ENCODE measurements at regions not wholly inside any gene's neighbourhood (a gene's known extent, or its start where the extent isn't known, plus 50 kb on each side); places are given as distances from the start of the nearest gene placed in this dataset.

- DNase-seq, result no peak
Measured at GRCh38 chr3:144312702-144313101, 341.1 kb downstream of the DIPK2A start.

- no peak for DNase-seq
Measured at GRCh38 chr3:144314946-144315345, 343.3 kb downstream of the DIPK2A start.

GRCh38 chr3:144317961-144318360 is 346.3 kb downstream of the DIPK2A start:
- DNase-seq, result no peak

GRCh38 chr3:144324076-144324475 is 352.5 kb downstream of the DIPK2A start:
- DNase-seq, result no peak

- no peak for DNase-seq
Measured at GRCh38 chr3:144332868-144333267, 361.2 kb downstream of the DIPK2A start.

- no peak for DNase-seq
Measured at GRCh38 chr3:144341471-144341870, 369.8 kb downstream of the DIPK2A start.

GRCh38 chr3:144343343-144343742 is 371.7 kb downstream of the DIPK2A start:
- no peak for DNase-seq

- no peak for DNase-seq
Measured at GRCh38 chr3:144343777-144344176, 372.2 kb downstream of the DIPK2A start.

- DNase-seq, result no peak
Measured at GRCh38 chr3:144344925-144345548, 373.4 kb downstream of the DIPK2A start.

GRCh38 chr3:144350125-144350524 is 378.5 kb downstream of the DIPK2A start:
- DNase-seq, result no peak

- no peak for DNase-seq
Measured at GRCh38 chr3:144351011-144351410, 379.4 kb downstream of the DIPK2A start.

GRCh38 chr3:144351773-144352365 is 380.2 kb downstream of the DIPK2A start:
- no peak for DNase-seq

GRCh38 chr3:144358191-144358590 is 386.6 kb downstream of the DIPK2A start:
- DNase-seq, result no peak

- no peak for DNase-seq
Measured at GRCh38 chr3:144361002-144361401, 389.4 kb downstream of the DIPK2A start.

GRCh38 chr3:144362126-144362525 is 390.5 kb downstream of the DIPK2A start:
- no peak for DNase-seq

GRCh38 chr3:144363856-144364255 is 392.2 kb downstream of the DIPK2A start:
- DNase-seq, result no peak

- no peak for DNase-seq
Measured at GRCh38 chr3:144364737-144365136, 393.1 kb downstream of the DIPK2A start.

GRCh38 chr3:144369129-144369879 is 397.7 kb downstream of the DIPK2A start:
- DNase-seq, result no peak

- DNase-seq, result no peak
Measured at GRCh38 chr3:144375088-144375487, 403.5 kb downstream of the DIPK2A start.

GRCh38 chr3:144380849-144381248 is 409.2 kb downstream of the DIPK2A start:
- no peak for DNase-seq

GRCh38 chr3:144381607-144382006 is 410.0 kb downstream of the DIPK2A start:
- DNase-seq, result no peak

GRCh38 chr3:144384241-144384979 is 412.8 kb downstream of the DIPK2A start:
- no peak for DNase-seq

- no peak for DNase-seq
Measured at GRCh38 chr3:144390786-144391185, 419.2 kb downstream of the DIPK2A start.

- DNase-seq, result no peak
Measured at GRCh38 chr3:144391236-144391635, 419.6 kb downstream of the DIPK2A start.
